GM21825 (cell line): ENCODE measurements at regions not wholly inside any gene's neighbourhood (a gene's known extent, or its start where the extent isn't known, plus 50 kb on each side); places are given as distances from the start of the nearest gene placed in this dataset.

ENCODE experiments used
- ATAC-seq: cut with Tn5 transposase; IDR thresholded peaks from one replicate; pipeline ENCODE4 v1.9.1; 2021; ENCODE audit warnings: mild to moderate bottlenecking, moderate library complexity; ENCODE audit not compliant: unreplicated experiment

DNA sequence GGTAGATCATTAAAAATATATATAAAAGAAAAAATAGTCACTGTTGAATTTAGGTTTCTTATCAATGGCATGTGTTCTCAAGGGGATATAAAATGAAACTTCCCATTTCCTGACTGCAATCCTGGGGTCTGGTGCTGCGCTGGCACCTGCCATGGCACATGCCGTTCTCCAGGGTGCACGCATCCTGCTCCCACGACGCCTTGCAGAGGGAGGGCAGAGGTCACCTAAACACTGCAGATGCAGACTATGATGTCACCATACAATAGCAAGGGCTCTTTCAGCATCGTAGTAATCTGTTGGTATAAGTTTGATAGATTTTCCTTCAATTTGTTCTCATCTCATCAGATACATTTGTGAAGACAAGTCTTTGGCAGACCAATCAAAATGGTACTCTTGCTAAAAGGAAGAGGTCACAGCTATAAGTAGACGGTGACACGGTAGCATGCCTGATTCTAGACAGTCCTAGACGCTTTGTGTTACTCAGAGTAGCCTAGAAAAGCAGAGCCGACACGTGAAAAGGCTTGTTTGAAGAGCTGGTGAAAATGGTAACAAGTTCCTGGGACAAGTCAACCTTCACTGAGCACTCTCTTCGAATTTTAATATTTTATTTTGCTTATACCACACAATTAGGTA lies 761.4 kb downstream of the DCDC2C start:
- no peak for ATAC-seq

DNA sequence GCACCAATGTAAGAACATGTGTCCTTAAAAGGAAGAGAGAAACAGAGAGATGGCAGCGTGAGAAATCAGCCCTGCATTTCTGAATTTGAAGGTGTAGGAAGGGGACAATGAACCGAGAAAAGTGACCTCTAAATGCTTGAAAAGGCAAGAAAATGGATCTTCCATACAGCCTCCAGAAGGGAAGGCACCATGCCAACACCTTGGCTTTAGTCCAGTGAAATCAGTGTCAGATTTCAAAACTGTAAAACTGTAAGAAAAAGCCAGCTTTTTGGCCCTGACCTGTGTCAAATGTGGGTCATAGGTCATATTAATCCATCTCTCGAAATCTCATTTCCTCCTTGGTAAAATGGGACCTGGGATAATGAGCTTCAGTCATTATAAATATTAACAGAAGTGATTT lies 762.3 kb downstream of the DCDC2C start:
- no peak for ATAC-seq

DNA sequence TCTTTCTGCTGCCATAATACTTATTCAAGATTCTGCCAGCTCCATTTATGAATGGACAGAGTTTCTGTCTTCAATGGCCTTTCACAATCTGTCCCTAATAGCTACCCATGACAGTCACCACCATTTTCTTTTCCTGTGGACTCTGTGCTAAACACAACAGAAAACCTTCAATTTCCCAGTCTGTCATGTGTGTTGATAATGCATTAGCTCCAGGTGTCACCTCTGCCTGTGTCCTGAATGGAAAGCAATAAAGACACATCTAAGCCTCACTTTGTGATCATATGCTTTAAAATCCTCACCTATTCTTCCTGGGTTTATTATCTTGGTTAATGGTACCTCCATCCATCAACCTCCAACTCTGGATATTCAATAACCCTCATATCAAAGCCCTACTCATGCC lies 772.2 kb downstream of the DCDC2C start:
- ATAC-seq = no peak

DNA sequence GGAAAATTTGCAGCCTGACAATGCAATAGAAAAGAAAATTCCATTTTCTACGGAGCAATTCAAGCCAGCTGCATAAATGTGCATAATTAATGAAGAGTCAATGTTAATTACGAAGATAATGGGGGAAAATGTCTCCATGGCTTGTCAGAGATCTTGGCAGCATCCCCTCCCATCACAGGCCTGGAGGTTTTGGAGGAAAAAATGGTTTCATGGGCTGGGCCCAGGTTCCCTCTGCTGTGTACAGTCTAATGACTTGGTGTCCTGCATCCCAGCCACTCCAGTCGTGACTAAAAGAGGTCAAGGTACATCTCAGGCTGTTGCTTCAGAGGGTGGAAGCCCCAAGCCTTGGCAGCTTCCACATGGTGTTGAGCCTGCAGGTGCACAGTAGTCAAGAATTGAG lies 779.7 kb downstream of the DCDC2C start:
- ATAC-seq = no peak

DNA sequence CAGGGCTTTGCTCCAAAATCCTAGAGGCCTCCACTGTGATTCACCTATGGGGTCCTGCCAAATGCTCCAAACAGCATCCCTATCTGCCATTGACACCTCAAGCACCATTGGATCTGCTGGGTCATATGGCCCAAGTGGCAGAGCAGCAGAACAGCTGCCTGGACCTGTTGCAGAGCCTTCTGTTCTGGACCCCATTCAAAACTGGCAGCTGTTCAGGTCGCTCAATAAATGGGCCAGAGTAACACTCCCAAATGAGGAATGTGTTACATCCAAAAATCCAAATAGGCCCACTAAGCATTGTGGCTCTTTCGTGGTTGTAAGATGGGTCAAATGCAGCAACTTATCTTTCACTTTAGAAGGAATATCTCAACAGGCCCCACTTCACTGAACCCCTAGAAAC lies 783.6 kb downstream of the DCDC2C start:
- no peak for ATAC-seq

DNA sequence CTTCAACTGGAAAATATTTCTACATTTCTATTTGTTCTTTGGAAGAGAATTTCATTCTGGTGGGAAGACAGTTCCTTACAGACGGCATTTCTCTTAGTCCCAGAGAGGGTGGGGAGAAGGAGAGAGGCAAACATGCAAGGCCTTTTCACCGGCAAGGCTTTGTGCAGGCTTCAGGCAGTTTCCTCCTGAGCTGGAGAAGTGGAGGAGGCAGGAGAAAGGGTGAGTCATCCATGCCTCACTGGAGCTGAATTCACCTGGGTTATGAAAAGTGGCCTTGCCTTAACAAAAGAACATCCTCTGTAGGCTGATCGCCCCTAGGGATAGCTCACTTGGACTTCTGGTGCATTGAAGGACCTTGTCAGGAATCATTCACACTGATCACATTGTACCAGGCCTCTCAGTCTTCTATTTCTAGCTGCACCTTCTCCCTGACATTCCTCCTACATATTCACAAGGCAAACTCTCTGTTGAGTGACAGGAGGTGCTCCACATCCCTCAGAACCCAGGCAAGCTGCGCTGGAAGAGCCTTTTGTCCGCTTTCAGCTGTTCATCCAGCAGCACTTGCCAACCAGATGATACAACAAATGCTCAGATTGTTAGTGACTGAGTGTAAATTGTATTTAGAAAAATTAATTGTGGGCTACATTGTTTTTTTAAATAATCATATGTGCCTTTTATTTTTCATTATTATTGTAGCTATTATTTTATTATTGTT lies 796.1 kb downstream of the DCDC2C start:
- no peak for ATAC-seq

DNA sequence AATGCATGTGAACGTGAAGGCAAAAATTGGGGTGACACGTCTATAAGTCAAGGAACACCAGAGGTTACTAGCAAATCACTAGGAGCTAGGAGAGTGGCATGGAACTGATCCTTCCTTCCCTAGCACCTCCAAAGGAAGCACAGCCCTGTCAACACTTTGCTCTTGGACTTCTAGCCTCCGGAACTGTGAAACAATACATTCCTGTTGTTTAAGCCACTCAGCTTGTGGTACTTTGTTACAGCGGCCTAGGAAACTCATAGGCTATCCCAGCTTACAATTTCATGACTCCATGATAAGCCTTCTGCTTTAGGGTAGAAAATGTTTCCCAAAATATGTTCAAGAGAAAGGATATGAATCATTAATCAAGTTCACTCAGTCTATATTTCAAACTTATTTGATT lies 798.1 kb downstream of the DCDC2C start:
- ATAC-seq = no peak

DNA sequence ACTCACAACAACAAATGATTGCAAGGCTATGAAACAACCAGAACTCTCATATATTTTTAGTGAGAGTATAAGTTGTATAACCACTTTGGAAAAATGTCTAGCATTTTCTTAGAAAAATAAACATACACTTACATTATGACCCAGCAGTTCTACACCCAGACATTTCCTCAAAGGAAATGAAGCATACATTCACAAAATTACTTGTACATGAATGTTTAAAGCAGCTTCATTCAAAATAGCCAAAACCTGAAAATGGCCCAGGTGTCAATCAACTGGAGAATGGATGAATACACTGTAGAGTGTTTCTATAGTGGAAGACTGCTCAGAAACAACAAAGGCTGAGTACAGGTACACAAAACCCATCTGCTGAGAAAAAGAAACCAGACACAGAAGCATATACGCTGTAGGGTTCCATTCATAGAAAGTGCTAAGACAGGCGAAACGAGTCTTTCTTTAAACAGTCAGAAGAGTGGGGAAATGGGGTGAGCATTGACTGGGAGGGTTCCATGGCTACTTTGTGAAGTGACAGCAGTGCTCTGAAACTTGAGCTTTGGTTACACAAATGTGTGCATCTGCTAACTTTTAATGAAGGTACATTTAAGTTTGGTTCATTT lies 799.0 kb downstream of the DCDC2C start:
- ATAC-seq = no peak

DNA sequence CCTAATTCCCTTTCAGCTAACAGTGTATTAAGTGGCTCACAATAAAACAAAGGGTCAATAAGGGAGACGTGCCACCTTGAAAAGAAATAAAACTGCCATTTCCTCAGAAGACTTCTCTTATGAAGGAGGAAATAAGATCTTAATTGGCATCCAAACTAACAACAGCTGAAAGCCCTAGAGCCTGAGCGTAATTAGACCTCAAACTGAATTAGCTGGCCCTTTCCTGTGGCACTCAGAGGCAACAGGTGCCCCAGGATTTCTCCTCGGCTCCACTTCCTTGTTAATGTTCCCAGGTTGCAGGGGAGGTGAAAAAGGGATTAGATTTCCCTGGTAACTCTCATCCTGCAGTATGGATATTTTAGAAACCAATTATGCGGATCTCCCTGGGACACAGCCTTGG lies 804.3 kb downstream of the DCDC2C start:
- ATAC-seq = no peak

DNA sequence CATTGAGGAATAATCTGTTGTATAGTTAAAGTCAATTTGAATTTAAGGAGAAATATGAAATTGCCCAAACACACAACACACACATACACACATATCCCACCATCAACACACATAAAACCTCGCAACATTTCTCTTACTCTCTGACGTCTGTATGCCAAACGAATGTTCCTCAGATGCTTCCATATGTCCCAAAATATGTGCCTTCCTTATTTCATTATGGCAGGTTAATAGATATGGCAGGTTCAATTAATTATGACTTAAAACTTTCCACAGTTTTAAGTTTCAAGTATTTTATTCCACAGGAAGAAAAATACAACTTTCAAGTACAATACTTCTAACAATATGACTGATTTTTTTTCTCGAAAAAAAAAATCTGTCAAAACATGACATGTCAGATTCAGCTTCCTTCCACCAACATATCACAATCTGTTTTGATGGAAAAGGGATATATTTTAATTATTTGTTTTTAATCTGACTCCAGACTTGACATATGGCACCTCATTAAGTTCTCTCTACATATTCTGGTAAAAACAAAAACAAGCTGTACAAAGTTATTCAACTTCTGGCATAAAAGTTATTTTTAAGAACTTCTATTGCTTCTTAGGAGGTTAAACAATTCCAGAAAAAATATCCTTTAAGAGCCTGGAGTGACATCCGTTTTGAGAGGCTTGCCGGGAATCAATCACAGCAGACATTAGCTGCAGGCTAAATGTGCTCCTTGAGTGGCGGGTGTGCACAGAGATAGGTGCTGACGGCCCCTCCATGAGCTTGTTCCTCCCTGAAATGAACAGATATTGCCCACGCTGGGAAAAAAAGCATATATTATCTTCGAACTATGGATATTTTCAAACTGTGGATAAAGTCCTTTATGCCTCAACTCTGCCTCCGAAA lies 812.7 kb downstream of the DCDC2C start:
- no peak for ATAC-seq

DNA sequence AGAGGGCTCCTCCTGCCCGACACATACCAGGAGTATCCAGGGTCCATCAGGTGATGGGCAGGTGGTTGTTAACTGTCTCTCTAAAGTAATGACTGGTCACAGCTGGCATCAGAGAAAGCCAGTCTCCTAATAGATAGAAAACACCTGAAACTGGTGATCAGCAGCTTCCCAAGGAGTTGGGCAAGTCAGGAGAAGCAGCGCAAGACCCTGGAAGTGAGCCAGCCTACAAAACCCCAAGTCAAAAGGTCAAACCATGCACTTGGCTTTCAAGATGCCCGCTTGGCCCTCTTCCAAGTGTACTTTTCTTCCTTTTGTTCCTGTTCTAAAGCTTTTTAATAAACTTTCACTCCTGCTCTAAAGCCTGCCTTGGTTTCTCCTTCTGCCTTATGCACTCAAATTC lies 815.2 kb downstream of the DCDC2C start:
- no peak for ATAC-seq

DNA sequence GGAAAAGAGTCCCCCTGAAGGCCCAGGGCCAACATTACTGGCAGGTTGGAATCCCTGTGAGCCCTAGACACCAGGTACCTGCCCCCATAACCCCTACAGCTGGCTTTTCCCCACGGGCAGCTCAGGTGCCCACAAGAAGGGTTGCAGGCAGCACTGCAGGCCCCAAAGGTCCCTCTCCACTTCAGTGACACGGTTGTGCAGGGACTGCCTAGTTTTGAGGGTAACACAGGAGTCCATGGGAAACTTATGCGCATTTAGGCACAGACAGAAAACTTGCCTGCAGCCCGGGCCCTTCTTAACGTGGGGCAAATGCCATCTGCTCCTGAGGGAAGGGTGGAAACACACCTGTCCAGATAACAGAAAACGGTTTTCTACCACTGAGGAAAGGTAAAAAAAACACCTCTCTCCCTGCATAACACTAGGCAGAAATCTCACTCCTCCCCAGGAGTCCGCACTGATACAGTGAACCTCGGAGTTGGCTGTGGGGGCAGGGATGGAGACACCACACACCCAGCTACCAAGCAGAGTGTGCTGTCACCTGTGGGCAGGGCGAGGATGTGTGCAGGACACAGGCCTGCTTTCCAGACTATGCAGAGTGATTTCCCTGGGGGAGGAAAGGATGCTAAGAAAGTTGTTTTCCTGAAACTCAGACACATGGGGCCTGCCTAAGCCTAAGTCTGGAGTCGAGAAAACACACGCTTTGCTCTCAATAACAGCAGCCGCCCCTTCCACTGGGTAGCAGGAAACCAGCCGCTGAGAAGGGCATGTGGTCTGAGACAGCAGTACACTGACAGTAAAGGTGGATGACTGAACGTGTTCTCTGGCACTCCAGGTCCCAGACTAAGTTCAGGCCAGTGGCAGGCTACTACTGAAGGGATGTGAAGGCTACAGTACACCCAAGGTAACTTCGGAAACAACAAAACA lies 819.4 kb downstream of the DCDC2C start:
- ATAC-seq = no peak

DNA sequence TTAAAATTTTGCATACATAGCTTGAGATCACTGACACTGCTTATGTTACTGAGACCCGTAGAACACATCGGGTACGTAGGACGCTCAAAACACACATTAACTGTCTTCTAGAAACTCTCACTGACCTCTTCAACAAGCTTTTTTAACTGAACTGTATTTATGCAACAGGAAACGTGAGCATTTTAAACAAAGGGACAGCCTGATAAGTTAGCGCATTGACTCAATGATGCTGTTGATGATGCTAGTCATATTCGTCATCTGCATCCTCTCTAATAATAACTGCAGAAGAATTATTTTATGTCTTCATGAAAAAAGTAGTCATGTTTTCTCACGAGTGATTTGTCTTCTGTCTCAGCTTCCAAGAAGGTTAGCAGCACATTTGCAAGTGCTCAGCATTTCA lies 824.0 kb downstream of the DCDC2C start:
- ATAC-seq = no peak

DNA sequence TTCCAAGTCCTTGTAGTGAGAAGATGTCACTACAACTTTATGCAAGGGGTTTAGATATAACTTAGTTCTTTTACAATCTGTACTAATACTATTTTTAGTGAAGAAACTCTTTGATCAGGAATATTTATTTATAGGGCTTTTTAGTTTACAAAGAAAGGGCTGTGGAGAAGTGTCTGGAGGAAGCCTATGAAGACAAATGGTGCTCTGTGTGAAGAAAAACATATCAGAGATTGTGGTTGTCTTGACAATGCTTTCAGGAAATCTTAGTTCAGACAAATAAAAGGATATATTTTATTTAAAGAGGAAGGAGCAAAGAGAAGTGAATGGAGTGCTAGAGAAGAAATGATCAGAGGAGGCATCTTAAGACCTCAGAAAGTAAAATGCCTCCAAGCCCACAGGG lies 824.9 kb downstream of the DCDC2C start:
- no peak for ATAC-seq

DNA sequence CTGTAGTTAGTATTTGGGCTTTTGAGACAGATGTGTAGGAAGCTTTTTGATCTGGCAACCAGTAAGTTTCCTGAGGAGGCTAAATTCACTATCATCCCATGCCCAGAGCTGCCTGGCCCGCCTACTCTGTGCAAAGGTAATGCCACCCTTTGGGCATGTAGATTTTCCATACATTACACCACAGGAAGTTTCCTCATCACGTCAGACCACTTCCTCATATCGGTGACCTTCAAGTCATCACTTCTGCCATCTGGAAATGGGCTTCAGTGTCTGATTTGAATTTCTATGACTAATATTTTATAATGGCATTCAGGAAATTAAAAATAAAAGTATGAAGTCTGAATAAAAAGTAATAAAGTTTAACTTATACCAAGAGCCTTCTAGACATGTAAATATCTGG lies 825.4 kb downstream of the DCDC2C start:
- no peak for ATAC-seq

DNA sequence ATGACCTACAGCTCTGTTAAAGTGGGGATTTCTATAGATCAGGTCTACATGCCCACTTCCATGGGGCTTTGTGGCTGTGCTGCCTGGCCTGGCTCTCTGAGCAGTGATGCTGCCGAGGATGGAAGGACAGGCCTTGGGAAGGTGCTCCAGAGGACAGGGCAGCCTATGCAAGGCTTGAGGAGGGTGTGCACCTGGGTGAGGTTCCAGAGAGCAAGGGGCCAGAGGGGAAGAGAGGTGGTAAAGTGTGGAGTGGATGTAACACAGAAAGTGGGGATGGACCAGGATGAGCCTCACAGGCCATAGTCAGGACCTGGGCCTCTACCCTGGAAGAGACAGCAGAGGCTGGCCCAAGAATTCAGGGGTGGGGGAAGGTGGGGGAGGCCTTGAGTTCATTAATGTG lies 826.4 kb downstream of the DCDC2C start:
- no peak for ATAC-seq

DNA sequence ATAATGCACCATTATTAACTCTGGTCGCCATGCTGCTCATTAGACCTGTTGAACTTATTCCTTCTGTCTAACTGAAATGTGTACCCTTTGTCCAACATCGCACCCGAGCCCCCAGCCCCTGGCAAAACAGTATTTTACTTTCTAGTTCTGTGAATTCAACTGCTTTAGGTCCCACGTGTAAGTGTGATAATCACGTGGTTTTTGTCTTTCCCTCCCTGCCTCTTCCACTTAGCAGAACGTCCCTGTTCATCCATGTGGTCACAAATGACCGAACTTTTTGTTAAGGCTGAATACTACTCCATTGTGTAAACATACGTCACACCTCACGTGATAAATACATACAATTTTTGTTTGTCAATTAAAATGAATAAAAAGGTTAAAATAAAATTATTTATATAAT lies 826.9 kb downstream of the DCDC2C start:
- no peak for ATAC-seq

DNA sequence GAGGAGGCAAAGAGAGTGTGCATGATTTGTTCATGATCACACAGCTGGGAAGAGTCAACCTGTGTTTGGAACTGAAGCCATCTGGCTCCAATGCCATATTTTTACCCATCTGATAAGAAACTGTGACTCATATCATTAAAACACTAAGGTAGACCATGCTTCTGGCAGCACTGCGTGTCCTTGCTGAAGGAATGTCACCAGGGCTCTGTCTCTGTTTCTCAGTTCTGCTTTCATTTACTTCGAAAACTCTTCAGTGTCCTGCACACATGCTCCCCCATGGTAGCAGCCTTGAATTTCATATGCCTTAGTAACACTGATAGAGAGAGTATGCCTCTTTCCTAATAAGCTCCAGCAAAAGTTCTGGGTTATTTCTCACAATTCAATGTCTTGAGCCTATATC lies 830.4 kb downstream of the DCDC2C start:
- no peak for ATAC-seq

DNA sequence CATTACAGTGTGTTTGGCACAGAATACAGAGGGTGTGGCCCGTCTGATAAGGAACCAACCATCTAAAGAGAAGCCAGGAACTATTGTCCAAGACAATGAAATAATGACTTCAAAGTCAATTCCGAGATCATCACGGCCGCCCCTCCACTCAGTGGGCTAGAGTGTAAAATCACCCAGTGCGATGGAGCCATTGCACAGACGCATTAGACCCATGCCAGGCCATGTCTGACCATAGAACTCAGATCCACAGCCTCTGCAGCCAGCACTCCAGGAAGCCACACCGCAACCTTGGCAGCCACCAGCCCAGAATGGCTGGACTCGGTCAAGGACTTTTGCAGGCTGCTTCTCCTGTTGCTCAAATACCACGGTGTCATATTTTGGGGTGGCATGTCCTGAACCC lies 835.7 kb downstream of the DCDC2C start:
- no peak for ATAC-seq

DNA sequence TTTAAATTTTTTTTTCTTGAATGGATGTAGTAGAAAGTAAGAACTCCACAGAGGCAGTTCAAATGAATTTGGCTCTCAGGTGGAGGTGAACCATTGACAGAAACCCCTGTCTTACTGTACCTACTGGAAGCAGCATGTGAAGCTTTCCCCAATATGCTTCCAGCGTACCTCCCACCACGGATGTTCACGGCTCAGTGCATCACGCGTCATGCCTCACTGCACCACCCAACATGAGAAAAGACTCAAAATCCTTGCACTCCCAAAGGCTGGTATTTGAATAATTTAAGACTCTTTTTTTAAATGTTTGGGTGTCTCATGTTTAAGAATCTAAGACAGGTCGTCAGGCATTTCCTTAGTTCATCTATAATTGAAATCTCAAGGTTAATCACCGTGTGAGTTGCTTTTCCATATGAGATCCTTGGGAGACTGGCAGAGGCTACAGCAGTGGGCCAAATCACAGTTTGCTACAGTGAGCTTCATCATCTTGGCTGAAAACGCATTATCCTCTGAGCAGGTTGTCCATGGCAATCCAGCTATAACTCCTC lies 846.4 kb downstream of the DCDC2C start:
- ATAC-seq = no peak
